Colonic mucosa (tissue), 4 donors: ENCODE measurements at regions not wholly inside any gene's neighbourhood (a gene's known extent, or its start where the extent isn't known, plus 50 kb on each side); places are given as distances from the start of the nearest gene placed in this dataset.
"Not testable (repeated sequence)": the region's sequence is repeated elsewhere in the genome, so short reads cannot be mapped to it uniquely, and the experiment has no call there.

Source experiments
- DNase-seq: peaks from one replicate; pipeline ENCODE4 v3.0.0-alpha.2; 2020
- H3K27ac ChIP-seq: fragments of 200-600 bp; one replicate; pipeline ENCODE4 v1.8.0; 2021
- H3K27me3 ChIP-seq: fragments of 200-600 bp; one replicate; pipeline ENCODE4 v1.8.0; 2021
- H3K36me3 ChIP-seq: fragments of 200-600 bp; one replicate; pipeline ENCODE4 v1.8.0; 2021
- H3K4me1 ChIP-seq: fragments of 200-600 bp; one replicate; pipeline ENCODE4 v1.8.0; 2021; ENCODE audit warnings: mild to moderate bottlenecking
- H3K4me3 ChIP-seq: fragments of 200-600 bp; one replicate; pipeline ENCODE4 v1.8.0; 2021
- H3K9ac ChIP-seq, 2 donors: one replicate each; pipeline ENCODE4 v1.7.0; 2013; ENCODE audit warnings: control low read depth in 2 of 2, low read depth in 2 of 2, low read length in 2 of 2
- H3K9me3 ChIP-seq: fragments of 200-600 bp; one replicate; pipeline ENCODE4 v1.8.0; 2021
- CTCF ChIP-seq: fragments of 200-600 bp; IDR thresholded peaks from one replicate; pipeline ENCODE4 v1.8.0; 2022; ENCODE audit warnings: antibody characterized with exemption, mild to moderate bottlenecking
- intact Hi-C: fragments of 100-400 bp; cut with DNase I; formaldehyde crosslinking; loops from one replicate; pipeline ENCODE4 v1.14.1; 2022
- donor health status: healthy.
- donor health status: DM: no; HTN: no; CAD: no.
- donor health status: DM: no; HTN: no; CAD: no.

GRCh38 chr20:19047951-19048296, 164.5 kb upstream of the SLC24A3 start:
- no peak for TF ChIP-seq CTCF
- no peak overlapping the region for H3K4me3 ChIP-seq
- peak overlapping the region; percentile 70 for H3K27ac ChIP-seq
- H3K36me3 ChIP-seq: no peaks in the 10 kb centered on the region
- peaks cover 4% of the 10 kb centered on the region for H3K4me1 ChIP-seq
- no peaks in the 10 kb centered on the region for H3K9me3 ChIP-seq
- no peak for DNase-seq
- intact Hi-C loops: no loop called here
- no peaks in the 10 kb centered on the region for H3K27me3 ChIP-seq
- peak overlapping the region in 1 of 2 donors; percentile 23 for H3K9ac ChIP-seq

GRCh38 chr20:19048995-19049501, 163.4 kb upstream of the SLC24A3 start:
- Histone ChIP-seq H3K27me3 (no peaks in the 10 kb centered on the region), H3K27ac (no peak overlapping the region), H3K9me3 (no peaks in the 10 kb centered on the region), H3K4me1 (peaks cover 4% of the 10 kb centered on the region), H3K36me3 (no peaks in the 10 kb centered on the region), H3K9ac (no peak overlapping the region), H3K4me3 (no peak overlapping the region)
- no peak for TF ChIP-seq CTCF
- intact Hi-C loops: no loop called here
- DNase-seq: no peak

GRCh38 chr20:19049514-19049913, 162.9 kb upstream of the SLC24A3 start:
- Histone ChIP-seq H3K36me3 (no peaks in the 10 kb centered on the region), H3K9ac (no peak overlapping the region), H3K27me3 (no peaks in the 10 kb centered on the region), H3K9me3 (no peaks in the 10 kb centered on the region), H3K27ac (no peak overlapping the region), H3K4me3 (no peak overlapping the region), H3K4me1 (peaks cover 4% of the 10 kb centered on the region)
- no peak for DNase-seq
- intact Hi-C loops: no loop called here
- TF ChIP-seq CTCF: no peak

GRCh38 chr20:19056909-19057308, 155.5 kb upstream of the SLC24A3 start:
- TF ChIP-seq CTCF: no peak
- H3K4me3 ChIP-seq: no peak overlapping the region
- H3K9me3 ChIP-seq: no peaks in the 10 kb centered on the region
- H3K27me3 ChIP-seq: no peaks in the 10 kb centered on the region
- intact Hi-C loops: no loop called here
- H3K9ac ChIP-seq: no peak overlapping the region
- H3K36me3 ChIP-seq: no peaks in the 10 kb centered on the region
- no peak for DNase-seq
- H3K4me1 ChIP-seq: no peaks in the 10 kb centered on the region
- no peak overlapping the region for H3K27ac ChIP-seq

GRCh38 chr20:19064788-19065187, 147.7 kb upstream of the SLC24A3 start:
- H3K27ac ChIP-seq, H3K9ac ChIP-seq, H3K27me3 ChIP-seq, H3K4me3 ChIP-seq, H3K36me3 ChIP-seq, DNase-seq, intact Hi-C loops, H3K9me3 ChIP-seq, H3K4me1 ChIP-seq: not testable (repeated sequence)

GRCh38 chr20:19067986-19068385, 144.5 kb upstream of the SLC24A3 start:
- Histone ChIP-seq H3K9me3 (no peaks in the 10 kb centered on the region), H3K9ac (no peak overlapping the region), H3K4me1 (no peaks in the 10 kb centered on the region), H3K36me3 (no peaks in the 10 kb centered on the region), H3K27me3 (no peaks in the 10 kb centered on the region), H3K4me3 (no peak overlapping the region), H3K27ac (no peak overlapping the region)
- TF ChIP-seq CTCF: no peak
- intact Hi-C loops: no loop called here
- no peak for DNase-seq
